DOHH2 (cell line): ENCODE measurements at regions not wholly inside any gene's neighbourhood (a gene's known extent, or its start where the extent isn't known, plus 50 kb on each side); places are given as distances from the start of the nearest gene placed in this dataset.

Experiments used
- CTCF ChIP-seq: fragments of 200-600 bp; sonication (generic); IDR thresholded peaks from one replicate; pipeline ENCODE4 v1.5.1; 2014; ENCODE audit warnings: antibody characterized with exemption, mild to moderate bottlenecking, low read depth, low read length; ENCODE audit not compliant: poor library complexity, severe bottlenecking
- EZH2phosphoT487 ChIP-seq: fragments of 200-600 bp; sonication (generic); IDR thresholded peaks from 2 replicates; pipeline ENCODE4 v1.6.1; 2017; ENCODE audit warnings: borderline replicate concordance, mild to moderate bottlenecking, antibody characterized with exemption, low read length, moderate library complexity, mixed read lengths

GRCh38 chr5:2904956-2905355 lies 153.5 kb upstream of the IRX2 start:
- TF ChIP-seq CTCF (no peak), EZH2phosphoT487 (no peak)
